WTC11 (cell line): ENCODE measurements at regions not wholly inside any gene's neighbourhood (a gene's known extent, or its start where the extent isn't known, plus 50 kb on each side); places are given as distances from the start of the nearest gene placed in this dataset.

Experiments used
- ATAC-seq: fragments of 200-7000 bp; cut with Tn5 transposase; 2 replicates; pipeline ENCODE4 v1.10.0; 2021; ENCODE audit warnings: mild to moderate bottlenecking, moderate library complexity
- CTCF ChIA-PET: fragments of 300-600 bp; sonication (Branson Sonifier 250); formaldehyde crosslinking; loops from one replicate; lab custom pipeline; 2021; ENCODE audit warnings: antibody characterized with exemption; lab: Charles Lee
- POLR2A ChIA-PET: fragments of 350-600 bp; sonication (Branson Sonifier 250); formaldehyde crosslinking; loops from one replicate; lab custom pipeline; 2021; ENCODE audit warnings: antibody characterized with exemption; lab: Charles Lee
- DNase-seq: peaks from one replicate; pipeline ENCODE4 v3.0.0; 2021; ENCODE audit warnings: low spot score
- H3K27ac Mint-ChIP-seq: 2 replicates; pipeline ENCODE4 v1.8.0; 2021; ENCODE audit warnings: mixed read lengths
- H3K27me3 Mint-ChIP-seq: 2 replicates; pipeline ENCODE4 v1.8.0; 2021; ENCODE audit warnings: low read depth, mild to moderate bottlenecking, moderate library complexity, mixed read lengths
- H3K36me3 Mint-ChIP-seq: 2 replicates; pipeline ENCODE4 v1.8.0; 2021; ENCODE audit warnings: mixed read lengths
- H3K4me1 Mint-ChIP-seq: 2 replicates; pipeline ENCODE4 v1.8.0; 2022; ENCODE audit warnings: mixed read lengths
- H3K4me3 Mint-ChIP-seq: 2 replicates; pipeline ENCODE4 v1.8.0; 2021; ENCODE audit warnings: mild to moderate bottlenecking, moderate library complexity, mixed read lengths
- H3K9me3 Mint-ChIP-seq: 2 replicates; pipeline ENCODE4 v1.8.0; 2021; ENCODE audit warnings: mixed read lengths
- ETV6 ChIP-seq: sonication (generic); formaldehyde crosslinking; IDR thresholded peaks from 2 replicates; pipeline ENCODE4 v1.8.1; 2022; ENCODE audit warnings: mild to moderate bottlenecking, missing genetic modification reagents
- KAT7 ChIP-seq: sonication (generic); formaldehyde crosslinking; IDR thresholded peaks from 2 replicates; pipeline ENCODE4 v1.8.1; 2023; ENCODE audit warnings: missing genetic modification reagents, mild to moderate bottlenecking, borderline replicate concordance
- MXD4 ChIP-seq: fragments of 250-450 bp; sonication (Bioruptor Pico); IDR thresholded peaks from 2 replicates; pipeline ENCODE4 v1.8.0; 2021; ENCODE audit warnings: mild to moderate bottlenecking, moderate library complexity, borderline replicate concordance
- NFE2L1 ChIP-seq: sonication (generic); formaldehyde crosslinking; IDR thresholded peaks from 2 replicates; pipeline ENCODE4 v1.8.1; 2023; ENCODE audit warnings: missing genetic modification reagents
- NFYB ChIP-seq: sonication (generic); formaldehyde crosslinking; conservative IDR thresholded peaks from 2 replicates; pipeline ENCODE4 v1.8.0; 2022; ENCODE audit warnings: low read depth, missing genetic modification reagents
- SOX15 ChIP-seq: fragments of 250-450 bp; sonication (Bioruptor Pico); IDR thresholded peaks from 2 replicates; pipeline ENCODE4 v1.9.0; 2021; ENCODE audit warnings: mild to moderate bottlenecking
- SP1 ChIP-seq: sonication (generic); formaldehyde crosslinking; conservative IDR thresholded peaks from 2 replicates; pipeline ENCODE4 v1.8.1; 2022; ENCODE audit warnings: missing genetic modification reagents
- TCF7 ChIP-seq: sonication (generic); formaldehyde crosslinking; IDR thresholded peaks from 2 replicates; pipeline ENCODE4 v1.8.0; 2022; ENCODE audit warnings: mild to moderate bottlenecking, low read depth, missing genetic modification reagents, moderate library complexity
- TP53 ChIP-seq: sonication (generic); formaldehyde crosslinking; IDR thresholded peaks from 2 replicates; pipeline ENCODE4 v1.8.1; 2023; ENCODE audit warnings: mild to moderate bottlenecking, missing genetic modification reagents
- ZBTB21 ChIP-seq: sonication (generic); formaldehyde crosslinking; IDR thresholded peaks from 2 replicates; pipeline ENCODE4 v1.8.1; 2023; ENCODE audit warnings: mild to moderate bottlenecking, missing genetic modification reagents, borderline replicate concordance
- ZNF138 ChIP-seq: sonication (generic); formaldehyde crosslinking; conservative IDR thresholded peaks from 2 replicates; pipeline ENCODE4 v1.8.1; 2022; ENCODE audit warnings: mild to moderate bottlenecking, moderate library complexity, missing genetic modification reagents
- ZNF396 ChIP-seq: fragments of 250-450 bp; sonication (Bioruptor Pico); IDR thresholded peaks from 2 replicates; pipeline ENCODE4 v1.8.0; 2021; ENCODE audit warnings: mild to moderate bottlenecking, moderate library complexity, borderline replicate concordance
- ZNF671 ChIP-seq: fragments of 250-450 bp; sonication (Bioruptor Pico); IDR thresholded peaks from 2 replicates; pipeline ENCODE4 v1.8.0; 2021; ENCODE audit warnings: mild to moderate bottlenecking
- TF ChIP-seq, protein P1 (sequence below): sonication (generic); formaldehyde crosslinking; IDR thresholded peaks from 2 replicates; pipeline ENCODE4 v1.8.1; 2022; ENCODE audit warnings: missing genetic modification reagents, borderline replicate concordance
- TF ChIP-seq, protein P2 (sequence below): sonication (generic); formaldehyde crosslinking; conservative IDR thresholded peaks from 2 replicates; pipeline ENCODE4 v1.8.1; 2023; ENCODE audit warnings: mild to moderate bottlenecking, low read depth, missing genetic modification reagents, moderate library complexity
- TF ChIP-seq, protein P3 (sequence below): sonication (generic); formaldehyde crosslinking; IDR thresholded peaks from 2 replicates; pipeline ENCODE4 v1.8.1; 2022; ENCODE audit warnings: low read depth, missing genetic modification reagents, borderline replicate concordance
- TF ChIP-seq, protein P4 (sequence below): sonication (generic); formaldehyde crosslinking; conservative IDR thresholded peaks from 2 replicates; pipeline ENCODE4 v1.8.1; 2022; ENCODE audit warnings: mild to moderate bottlenecking, missing genetic modification reagents
- TF ChIP-seq, protein P5 (sequence below): sonication (generic); formaldehyde crosslinking; IDR thresholded peaks from 2 replicates; pipeline ENCODE4 v1.8.0; 2022; ENCODE audit warnings: mild to moderate bottlenecking, missing genetic modification reagents
- TF ChIP-seq, protein P6 (sequence below): sonication (generic); formaldehyde crosslinking; IDR thresholded peaks from 2 replicates; pipeline ENCODE4 v1.8.1; 2023; ENCODE audit warnings: mild to moderate bottlenecking, moderate library complexity, missing genetic modification reagents
- TF ChIP-seq, protein P7 (sequence below): sonication (generic); formaldehyde crosslinking; IDR thresholded peaks from 2 replicates; pipeline ENCODE4 v1.8.1; 2022; ENCODE audit warnings: mild to moderate bottlenecking, missing genetic modification reagents, moderate library complexity, borderline replicate concordance
- TF ChIP-seq, protein P8 (sequence below): sonication (generic); formaldehyde crosslinking; IDR thresholded peaks from 2 replicates; pipeline ENCODE4 v1.8.0; 2023; ENCODE audit warnings: missing genetic modification reagents
- TF ChIP-seq, protein P9 (sequence below): fragments of 200-600 bp; IDR thresholded peaks from 2 replicates; pipeline ENCODE4 v1.8.0; 2022; ENCODE audit warnings: antibody characterized with exemption

DNA sequence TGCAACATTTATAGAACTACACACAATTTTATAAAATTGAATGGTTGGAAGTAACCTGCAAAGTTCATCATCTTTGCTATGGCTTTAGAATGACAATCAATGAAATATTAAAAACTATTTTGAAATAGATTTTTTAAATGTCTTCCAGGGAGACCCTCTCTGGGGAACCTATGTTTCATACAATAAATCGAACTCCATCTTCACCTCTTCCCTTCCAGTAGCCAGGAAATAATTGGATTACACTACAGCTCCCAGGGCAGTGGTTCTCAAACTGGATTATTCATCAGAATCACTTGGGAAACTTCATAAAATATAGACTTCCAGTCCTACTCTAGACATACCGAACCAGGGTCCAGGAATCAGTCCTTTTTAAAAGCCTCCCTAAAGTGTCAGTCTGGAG is 328.4 kb downstream of the DUSP6 start (continued):
- TF ChIP-seq SP1 (CRISPR knock-in tag) (no peak), SOX15 (CRISPR knock-in tag) (no peak), MXD4 (no peak)
- TF ChIP-seq, protein P1, sequence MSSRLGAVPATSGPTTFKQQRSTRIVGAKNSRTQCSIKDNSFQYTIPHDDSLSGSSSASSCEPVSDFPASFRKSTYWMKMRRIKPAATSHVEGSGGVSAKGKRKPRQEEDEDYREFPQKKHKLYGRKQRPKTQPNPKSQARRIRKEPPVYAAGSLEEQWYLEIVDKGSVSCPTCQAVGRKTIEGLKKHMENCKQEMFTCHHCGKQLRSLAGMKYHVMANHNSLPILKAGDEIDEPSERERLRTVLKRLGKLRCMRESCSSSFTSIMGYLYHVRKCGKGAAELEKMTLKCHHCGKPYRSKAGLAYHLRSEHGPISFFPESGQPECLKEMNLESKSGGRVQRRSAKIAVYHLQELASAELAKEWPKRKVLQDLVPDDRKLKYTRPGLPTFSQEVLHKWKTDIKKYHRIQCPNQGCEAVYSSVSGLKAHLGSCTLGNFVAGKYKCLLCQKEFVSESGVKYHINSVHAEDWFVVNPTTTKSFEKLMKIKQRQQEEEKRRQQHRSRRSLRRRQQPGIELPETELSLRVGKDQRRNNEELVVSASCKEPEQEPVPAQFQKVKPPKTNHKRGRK (CRISPR knock-in tag) = no peak
- TF ChIP-seq, protein P2, sequence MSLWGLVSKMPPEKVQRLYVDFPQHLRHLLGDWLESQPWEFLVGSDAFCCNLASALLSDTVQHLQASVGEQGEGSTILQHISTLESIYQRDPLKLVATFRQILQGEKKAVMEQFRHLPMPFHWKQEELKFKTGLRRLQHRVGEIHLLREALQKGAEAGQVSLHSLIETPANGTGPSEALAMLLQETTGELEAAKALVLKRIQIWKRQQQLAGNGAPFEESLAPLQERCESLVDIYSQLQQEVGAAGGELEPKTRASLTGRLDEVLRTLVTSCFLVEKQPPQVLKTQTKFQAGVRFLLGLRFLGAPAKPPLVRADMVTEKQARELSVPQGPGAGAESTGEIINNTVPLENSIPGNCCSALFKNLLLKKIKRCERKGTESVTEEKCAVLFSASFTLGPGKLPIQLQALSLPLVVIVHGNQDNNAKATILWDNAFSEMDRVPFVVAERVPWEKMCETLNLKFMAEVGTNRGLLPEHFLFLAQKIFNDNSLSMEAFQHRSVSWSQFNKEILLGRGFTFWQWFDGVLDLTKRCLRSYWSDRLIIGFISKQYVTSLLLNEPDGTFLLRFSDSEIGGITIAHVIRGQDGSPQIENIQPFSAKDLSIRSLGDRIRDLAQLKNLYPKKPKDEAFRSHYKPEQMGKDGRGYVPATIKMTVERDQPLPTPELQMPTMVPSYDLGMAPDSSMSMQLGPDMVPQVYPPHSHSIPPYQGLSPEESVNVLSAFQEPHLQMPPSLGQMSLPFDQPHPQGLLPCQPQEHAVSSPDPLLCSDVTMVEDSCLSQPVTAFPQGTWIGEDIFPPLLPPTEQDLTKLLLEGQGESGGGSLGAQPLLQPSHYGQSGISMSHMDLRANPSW (CRISPR knock-in tag) = no peak

DNA sequence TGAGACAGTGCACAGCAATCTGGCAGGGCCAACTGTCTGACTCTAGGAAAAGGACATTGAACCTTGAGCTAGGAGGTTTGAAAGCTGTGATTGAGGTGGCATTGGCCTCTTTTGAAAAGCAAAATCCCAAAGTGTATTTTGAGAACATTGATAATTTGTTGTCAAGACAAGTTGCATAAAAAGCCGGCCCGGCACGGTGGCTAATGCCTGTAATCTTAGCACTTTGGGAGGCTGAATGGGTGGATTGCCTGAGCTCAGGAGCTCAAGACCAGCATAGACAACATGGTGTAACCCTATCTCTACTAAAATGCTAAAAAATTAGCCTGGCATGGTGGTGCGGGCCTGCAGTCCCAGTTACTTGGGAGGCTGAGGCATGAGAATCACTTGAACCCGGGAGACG is 331.6 kb downstream of the DUSP6 start:
- CTCF ChIA-PET = interaction anchor here (1.6 to 2.1 kb wide), 2 partner anchors 430 to 504 kb away, joined by 10 to 11 read pairs; partner anchors contain the start of genes GALNT4 and POC1B
- TF ChIP-seq ZNF671 (CRISPR knock-in tag) = no peak
- no peak for TF ChIP-seq TP53 (CRISPR knock-in tag)
- TF ChIP-seq, protein P3, sequence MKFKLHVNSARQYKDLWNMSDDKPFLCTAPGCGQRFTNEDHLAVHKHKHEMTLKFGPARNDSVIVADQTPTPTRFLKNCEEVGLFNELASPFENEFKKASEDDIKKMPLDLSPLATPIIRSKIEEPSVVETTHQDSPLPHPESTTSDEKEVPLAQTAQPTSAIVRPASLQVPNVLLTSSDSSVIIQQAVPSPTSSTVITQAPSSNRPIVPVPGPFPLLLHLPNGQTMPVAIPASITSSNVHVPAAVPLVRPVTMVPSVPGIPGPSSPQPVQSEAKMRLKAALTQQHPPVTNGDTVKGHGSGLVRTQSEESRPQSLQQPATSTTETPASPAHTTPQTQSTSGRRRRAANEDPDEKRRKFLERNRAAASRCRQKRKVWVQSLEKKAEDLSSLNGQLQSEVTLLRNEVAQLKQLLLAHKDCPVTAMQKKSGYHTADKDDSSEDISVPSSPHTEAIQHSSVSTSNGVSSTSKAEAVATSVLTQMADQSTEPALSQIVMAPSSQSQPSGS (CRISPR knock-in tag) = no peak
- TF ChIP-seq, protein P4, sequence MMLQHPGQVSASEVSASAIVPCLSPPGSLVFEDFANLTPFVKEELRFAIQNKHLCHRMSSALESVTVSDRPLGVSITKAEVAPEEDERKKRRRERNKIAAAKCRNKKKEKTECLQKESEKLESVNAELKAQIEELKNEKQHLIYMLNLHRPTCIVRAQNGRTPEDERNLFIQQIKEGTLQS (CRISPR knock-in tag) = no peak
- POLR2A ChIA-PET = no interaction called here

DNA sequence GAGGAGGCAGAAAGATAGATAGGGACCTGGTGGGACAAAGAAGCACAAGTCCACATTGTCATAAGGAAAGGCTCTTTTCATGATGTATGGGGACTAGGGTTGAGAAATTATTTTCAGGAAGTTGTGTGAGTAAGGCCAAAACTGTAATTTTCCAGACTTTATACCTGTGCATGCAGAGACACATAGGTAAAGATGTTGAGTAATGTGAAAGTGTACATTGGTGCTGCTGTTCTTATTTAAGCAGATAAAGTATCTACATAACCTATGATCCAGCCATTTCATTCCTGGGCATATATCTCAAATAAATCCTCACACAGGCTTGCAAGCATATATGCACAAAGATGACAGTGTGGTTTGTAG is 332.2 kb downstream of the DUSP6 start:
- Mint-ChIP-seq H3K36me3 (no peaks in the 10 kb centered on the region), H3K27me3 (no peaks in the 10 kb centered on the region), H3K4me3 (no peak overlapping the region), H3K4me1 (peaks cover 6% of the 10 kb centered on the region), H3K9me3 (peaks cover 6% of the 10 kb centered on the region), H3K27ac (no peak overlapping the region)
- POLR2A ChIA-PET = no interaction called here
- ATAC-seq (no peak), DNase-seq (no peak)
- CTCF ChIA-PET = interaction anchor here (0.6 to 2.1 kb wide), 13 partner anchors 11 to 507 kb away, joined by 3 to 11 read pairs (median 3); partner anchors contain the start of genes GALNT4 and POC1B
- no peak for TF ChIP-seq NFE2L1 (CRISPR knock-in tag)
- TF ChIP-seq, protein P5, sequence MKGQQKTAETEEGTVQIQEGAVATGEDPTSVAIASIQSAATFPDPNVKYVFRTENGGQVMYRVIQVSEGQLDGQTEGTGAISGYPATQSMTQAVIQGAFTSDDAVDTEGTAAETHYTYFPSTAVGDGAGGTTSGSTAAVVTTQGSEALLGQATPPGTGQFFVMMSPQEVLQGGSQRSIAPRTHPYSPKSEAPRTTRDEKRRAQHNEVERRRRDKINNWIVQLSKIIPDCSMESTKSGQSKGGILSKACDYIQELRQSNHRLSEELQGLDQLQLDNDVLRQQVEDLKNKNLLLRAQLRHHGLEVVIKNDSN (CRISPR knock-in tag) = no peak
- TF ChIP-seq, protein P6, sequence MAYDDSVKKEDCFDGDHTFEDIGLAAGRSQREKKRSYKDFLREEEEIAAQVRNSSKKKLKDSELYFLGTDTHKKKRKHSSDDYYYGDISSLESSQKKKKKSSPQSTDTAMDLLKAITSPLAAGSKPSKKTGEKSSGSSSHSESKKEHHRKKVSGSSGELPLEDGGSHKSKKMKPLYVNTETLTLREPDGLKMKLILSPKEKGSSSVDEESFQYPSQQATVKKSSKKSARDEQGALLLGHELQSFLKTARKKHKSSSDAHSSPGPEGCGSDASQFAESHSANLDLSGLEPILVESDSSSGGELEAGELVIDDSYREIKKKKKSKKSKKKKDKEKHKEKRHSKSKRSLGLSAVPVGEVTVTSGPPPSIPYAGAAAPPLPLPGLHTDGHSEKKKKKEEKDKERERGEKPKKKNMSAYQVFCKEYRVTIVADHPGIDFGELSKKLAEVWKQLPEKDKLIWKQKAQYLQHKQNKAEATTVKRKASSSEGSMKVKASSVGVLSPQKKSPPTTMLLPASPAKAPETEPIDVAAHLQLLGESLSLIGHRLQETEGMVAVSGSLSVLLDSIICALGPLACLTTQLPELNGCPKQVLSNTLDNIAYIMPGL (CRISPR knock-in tag) = no peak
- no peak for TF ChIP-seq ZNF138 (CRISPR knock-in tag)
- TF ChIP-seq ETV6 = no peak
- no peak for TF ChIP-seq TCF7 (CRISPR knock-in tag)
- no peak for TF ChIP-seq SP1 (CRISPR knock-in tag)
- TF ChIP-seq NFYB (CRISPR knock-in tag) = no peak
- TF ChIP-seq, protein P7, sequence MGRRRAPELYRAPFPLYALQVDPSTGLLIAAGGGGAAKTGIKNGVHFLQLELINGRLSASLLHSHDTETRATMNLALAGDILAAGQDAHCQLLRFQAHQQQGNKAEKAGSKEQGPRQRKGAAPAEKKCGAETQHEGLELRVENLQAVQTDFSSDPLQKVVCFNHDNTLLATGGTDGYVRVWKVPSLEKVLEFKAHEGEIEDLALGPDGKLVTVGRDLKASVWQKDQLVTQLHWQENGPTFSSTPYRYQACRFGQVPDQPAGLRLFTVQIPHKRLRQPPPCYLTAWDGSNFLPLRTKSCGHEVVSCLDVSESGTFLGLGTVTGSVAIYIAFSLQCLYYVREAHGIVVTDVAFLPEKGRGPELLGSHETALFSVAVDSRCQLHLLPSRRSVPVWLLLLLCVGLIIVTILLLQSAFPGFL = no peak
- no peak for TF ChIP-seq ZBTB21 (CRISPR knock-in tag)
- TF ChIP-seq, protein P8, sequence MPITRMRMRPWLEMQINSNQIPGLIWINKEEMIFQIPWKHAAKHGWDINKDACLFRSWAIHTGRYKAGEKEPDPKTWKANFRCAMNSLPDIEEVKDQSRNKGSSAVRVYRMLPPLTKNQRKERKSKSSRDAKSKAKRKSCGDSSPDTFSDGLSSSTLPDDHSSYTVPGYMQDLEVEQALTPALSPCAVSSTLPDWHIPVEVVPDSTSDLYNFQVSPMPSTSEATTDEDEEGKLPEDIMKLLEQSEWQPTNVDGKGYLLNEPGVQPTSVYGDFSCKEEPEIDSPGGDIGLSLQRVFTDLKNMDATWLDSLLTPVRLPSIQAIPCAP (CRISPR knock-in tag) = no peak
- TF ChIP-seq KAT7 (CRISPR knock-in tag) = no peak
- TF ChIP-seq ZNF396 (CRISPR knock-in tag) = no peak
- TF ChIP-seq, protein P9, sequence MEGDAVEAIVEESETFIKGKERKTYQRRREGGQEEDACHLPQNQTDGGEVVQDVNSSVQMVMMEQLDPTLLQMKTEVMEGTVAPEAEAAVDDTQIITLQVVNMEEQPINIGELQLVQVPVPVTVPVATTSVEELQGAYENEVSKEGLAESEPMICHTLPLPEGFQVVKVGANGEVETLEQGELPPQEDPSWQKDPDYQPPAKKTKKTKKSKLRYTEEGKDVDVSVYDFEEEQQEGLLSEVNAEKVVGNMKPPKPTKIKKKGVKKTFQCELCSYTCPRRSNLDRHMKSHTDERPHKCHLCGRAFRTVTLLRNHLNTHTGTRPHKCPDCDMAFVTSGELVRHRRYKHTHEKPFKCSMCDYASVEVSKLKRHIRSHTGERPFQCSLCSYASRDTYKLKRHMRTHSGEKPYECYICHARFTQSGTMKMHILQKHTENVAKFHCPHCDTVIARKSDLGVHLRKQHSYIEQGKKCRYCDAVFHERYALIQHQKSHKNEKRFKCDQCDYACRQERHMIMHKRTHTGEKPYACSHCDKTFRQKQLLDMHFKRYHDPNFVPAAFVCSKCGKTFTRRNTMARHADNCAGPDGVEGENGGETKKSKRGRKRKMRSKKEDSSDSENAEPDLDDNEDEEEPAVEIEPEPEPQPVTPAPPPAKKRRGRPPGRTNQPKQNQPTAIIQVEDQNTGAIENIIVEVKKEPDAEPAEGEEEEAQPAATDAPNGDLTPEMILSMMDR = no peak

More for the DNA sequence above, 331.6 kb downstream of the DUSP6 start:
- H3K36me3 Mint-ChIP-seq = no peaks in the 10 kb centered on the region
- H3K27ac Mint-ChIP-seq = no peak overlapping the region
- H3K4me3 Mint-ChIP-seq = no peak overlapping the region
- ATAC-seq (no peak), DNase-seq (no peak)
- H3K9me3 Mint-ChIP-seq = peaks cover 6% of the 10 kb centered on the region
- H3K27me3 Mint-ChIP-seq = no peaks in the 10 kb centered on the region
- H3K4me1 Mint-ChIP-seq = peaks cover 6% of the 10 kb centered on the region
